ENCODE measurements at regions not wholly inside any gene's neighbourhood (a gene's known extent, or its start where the extent isn't known, plus 50 kb on each side); places are given as distances from the start of the nearest gene placed in this dataset.
"Not testable (repeated sequence)": the region's sequence is repeated elsewhere in the genome, so short reads cannot be mapped to it uniquely, and the experiment has no call there.

GRCh38 chr5:12690361-12690760 lies 786.1 kb upstream of the CTNND2 start:
- H3K4me3 ChIP-seq (ENCODE audit: low read depth, low read length): no peak overlapping the region
- no peak for TF ChIP-seq CTCF (IDR thresholded peaks at IDR 0.05; ENCODE audit: low read depth, low read length)

- H3K4me3 ChIP-seq (ENCODE audit: low read depth, low read length): no peak overlapping the region
Observed at GRCh38 chr5:12683249-12683648, 779.0 kb upstream of the CTNND2 start.

GRCh38 chr5:12679731-12680130 lies 775.5 kb upstream of the CTNND2 start:
- no peak overlapping the region for H3K4me3 ChIP-seq (ENCODE audit: low read depth, low read length)
- TF ChIP-seq CTCF (IDR thresholded peaks at IDR 0.05; ENCODE audit: low read depth, low read length): no peak

More at GRCh38 chr5:12683249-12683648, 779.0 kb upstream of the CTNND2 start:
- TF ChIP-seq CTCF (IDR thresholded peaks at IDR 0.05; ENCODE audit: low read depth, low read length): no peak

- no peak overlapping the region for H3K4me3 ChIP-seq (ENCODE audit: low read depth, low read length)
- no peak for TF ChIP-seq CTCF (IDR thresholded peaks at IDR 0.05; ENCODE audit: low read depth, low read length)
Observed at GRCh38 chr5:12675959-12676358, 771.7 kb upstream of the CTNND2 start.

- no peak overlapping the region for H3K4me3 ChIP-seq (ENCODE audit: low read depth, low read length)
- no peak for TF ChIP-seq CTCF (IDR thresholded peaks at IDR 0.05; ENCODE audit: low read depth, low read length)
Observed at GRCh38 chr5:12672141-12672540, 767.9 kb upstream of the CTNND2 start.

GRCh38 chr5:12669326-12669725 lies 765.1 kb upstream of the CTNND2 start:
- no peak for TF ChIP-seq CTCF (IDR thresholded peaks at IDR 0.05; ENCODE audit: low read depth, low read length)
- H3K4me3 ChIP-seq (ENCODE audit: low read depth, low read length): no peak overlapping the region

- H3K4me3 ChIP-seq (ENCODE audit: low read depth, low read length): no peak overlapping the region
Observed at GRCh38 chr5:12668564-12668963, 764.3 kb upstream of the CTNND2 start.

GRCh38 chr5:12667818-12668217 lies 763.6 kb upstream of the CTNND2 start:
- not testable (repeated sequence) for H3K4me3 ChIP-seq (ENCODE audit: low read depth, low read length)

More at GRCh38 chr5:12668564-12668963, 764.3 kb upstream of the CTNND2 start:
- no peak for TF ChIP-seq CTCF (IDR thresholded peaks at IDR 0.05; ENCODE audit: low read depth, low read length)

GRCh38 chr5:12665772-12666171 lies 761.5 kb upstream of the CTNND2 start:
- H3K4me3 ChIP-seq (ENCODE audit: low read depth, low read length): not testable (repeated sequence)
